Stimulated activated CD4-positive, alpha-beta T cell treated with anti-CD3 and anti-CD28 coated beads, Interleukin-15, amount 100 ng/mL, for 48 hours (primary cell): ENCODE measurements at regions not wholly inside any gene's neighbourhood (a gene's known extent, or its start where the extent isn't known, plus 50 kb on each side); places are given as distances from the start of the nearest gene placed in this dataset.
"Not testable (repeated sequence)": the region's sequence is repeated elsewhere in the genome, so short reads cannot be mapped to it uniquely, and the experiment has no call there.

Experiments
- DNase-seq, 2 donors: peaks; one replicate each; pipeline ENCODE4 v3.0.0-alpha.2; 2020; ENCODE audit warnings: low read depth in 2 of 2

- DNase-seq = no peak
Measured at GRCh38 chr10:113463777-113464176, 89.1 kb upstream of the HABP2 start.

GRCh38 chr10:113469796-113470195 is 83.1 kb upstream of the HABP2 start:
- no peak for DNase-seq

- no peak for DNase-seq
Measured at GRCh38 chr10:113470372-113471240, 82.2 kb upstream of the HABP2 start.

GRCh38 chr10:113471241-113471996 is 81.4 kb upstream of the HABP2 start:
- no peak for DNase-seq

GRCh38 chr10:113473011-113473410 is 79.8 kb upstream of the HABP2 start:
- DNase-seq = no peak

- no peak for DNase-seq
Measured at GRCh38 chr10:113473851-113474250, 79.0 kb upstream of the HABP2 start.

GRCh38 chr10:113474752-113475151 is 78.1 kb upstream of the HABP2 start:
- DNase-seq = no peak

GRCh38 chr10:113475381-113475807 is 77.5 kb upstream of the HABP2 start:
- DNase-seq = no peak

- DNase-seq = no peak
Measured at GRCh38 chr10:113476191-113476590, 76.7 kb upstream of the HABP2 start.

GRCh38 chr10:113476673-113477072 is 76.2 kb upstream of the HABP2 start:
- DNase-seq = no peak

- DNase-seq = no peak
Measured at GRCh38 chr10:113477451-113477850, 75.4 kb upstream of the HABP2 start.

GRCh38 chr10:113479346-113480080 is 73.3 kb upstream of the HABP2 start:
- no peak for DNase-seq

- DNase-seq = no peak
Measured at GRCh38 chr10:113480081-113480360, 72.8 kb upstream of the HABP2 start.

- DNase-seq = no peak
Measured at GRCh38 chr10:113480851-113481502, 71.9 kb upstream of the HABP2 start.

- no peak for DNase-seq
Measured at GRCh38 chr10:113484487-113484886, 68.4 kb upstream of the HABP2 start.

GRCh38 chr10:113485736-113486135 is 67.1 kb upstream of the HABP2 start:
- DNase-seq = no peak

GRCh38 chr10:113486531-113486930 is 66.3 kb upstream of the HABP2 start:
- no peak for DNase-seq

- no peak for DNase-seq
Measured at GRCh38 chr10:113487154-113487553, 65.7 kb upstream of the HABP2 start.

- no peak for DNase-seq
Measured at GRCh38 chr10:113488186-113488585, 64.7 kb upstream of the HABP2 start.

GRCh38 chr10:113489522-113489921 is 63.3 kb upstream of the HABP2 start:
- DNase-seq = not testable (repeated sequence)

GRCh38 chr10:113491967-113492565 is 60.8 kb upstream of the HABP2 start:
- DNase-seq = no peak

GRCh38 chr10:113493195-113493594 is 59.7 kb upstream of the HABP2 start:
- DNase-seq = no peak
